Transverse colon (tissue), 4 donors: ENCODE measurements at regions not wholly inside any gene's neighbourhood (a gene's known extent, or its start where the extent isn't known, plus 50 kb on each side); places are given as distances from the start of the nearest gene placed in this dataset.

ENCODE experiments used
- DNase-seq: peaks from one replicate; pipeline ENCODE4 v3.0.0-alpha.2; 2019
- H3K27ac ChIP-seq, 4 donors: fragments of 200-600 bp; sonication (generic); 2 replicates each; pipeline ENCODE4 v1.5.1; 2016 to 2018; ENCODE audit warnings: inconsistent platforms in 4 of 4
- H3K27me3 ChIP-seq: fragments of 200-600 bp; sonication (generic); 2 replicates; pipeline ENCODE4 v1.5.1; 2017; ENCODE audit warnings: inconsistent platforms
- H3K36me3 ChIP-seq, 4 donors: fragments of 200-600 bp; sonication (generic); 2 replicates each; pipeline ENCODE4 v1.5.1; 2017 to 2019; ENCODE audit warnings: inconsistent platforms in 4 of 4
- H3K4me1 ChIP-seq, 4 donors: fragments of 200-600 bp; sonication (generic); 2 replicates each; pipeline ENCODE4 v1.5.1; 2017 to 2020; ENCODE audit warnings: inconsistent platforms in 4 of 4
- H3K4me3 ChIP-seq, 4 donors: fragments of 200-600 bp; sonication (generic); 1 replicate in 1 of 4; 2 replicates in 3 of 4; pipeline versions ENCODE4 v1.5.1 to v1.6.1; 2017 to 2019; ENCODE audit warnings: inconsistent platforms in 4 of 4
- H3K9me3 ChIP-seq, 2 donors: fragments of 200-600 bp; sonication (generic); 2 replicates each; pipeline ENCODE4 v1.5.1; 2017 to 2019; ENCODE audit warnings: inconsistent platforms in 2 of 2
- CTCF ChIP-seq, 5 experiments: fragments of 200-600 bp in 3 of 5; fragments of 450-650 bp in 2 of 5; sonication (generic) in 3 of 5; IDR thresholded peaks; 1 replicate in 2 of 5; 2 replicates in 3 of 5; pipeline ENCODE4 v1.5.1; 2016 to 2017; ENCODE audit warnings: antibody characterized with exemption in 5 of 5, inconsistent platforms in 3 of 5, mild to moderate bottlenecking in 2 of 5, moderate library complexity in 1 of 5
- EP300 ChIP-seq: sonication (generic); formaldehyde crosslinking; IDR thresholded peaks from one replicate; pipeline ENCODE4 v1.6.1; 2017; ENCODE audit warnings: antibody characterized with exemption, low read depth
- POLR2A ChIP-seq: fragments of 450-650 bp; IDR thresholded peaks from one replicate; pipeline ENCODE4 v1.6.1; 2016; ENCODE audit warnings: antibody characterized with exemption, mild to moderate bottlenecking, moderate library complexity
- POLR2AphosphoS5 ChIP-seq, 3 donors: sonication (generic); formaldehyde crosslinking; IDR thresholded peaks; one replicate each; pipeline ENCODE4 v1.6.1; 2016; ENCODE audit warnings: antibody characterized with exemption in 3 of 3
- WGBS, 2 donors: methylation state at CpG; one replicate each; pipeline ENCODE4 v1.1.5; 2018; ENCODE audit warnings: low coverage in 1 of 2; 5-methylcytosine and 5-hydroxymethylcytosine counted together
- in situ Hi-C, 4 donors: fragments of 200-750 bp; cut with MboI; loops; one replicate each; pipeline versions ENCODE4 v1.15.0 to v1.15.1; 2017; ENCODE audit warnings: low sequenced_read_pairs in 3 of 4, low pct_ligation_motif_present in 1 of 4, low pct_unique_long_range_greater_than_20kb in 1 of 4
- intact Hi-C: fragments of 100-400 bp; cut with DNase I; formaldehyde crosslinking; loops from one replicate; pipeline ENCODE4 v1.15.1; 2023; ENCODE audit warnings: low total_unique reads

GRCh38 chr15:97567411-97567810 is 393.1 kb upstream of the ARRDC4 start:
- peaks cover 0 to 4% of the 10 kb centered on the region in 2 donors for H3K9me3 ChIP-seq
- WGBS, 2 donors: 82% methylated on average over 1 of the region's 1 CpG; no CpG with 5 or more reads in 1 of the 2 donors
- no peak for DNase-seq
- no peak overlapping the region for H3K4me3 ChIP-seq
- TF ChIP-seq EP300 (no peak), POLR2AphosphoS5 (IDR thresholded peaks at IDR 0.05) (no peak), CTCF (IDR thresholded peaks at IDR 0.05) (no peak), POLR2A (no peak)
- intact Hi-C loops: no loop called here
- no peak overlapping the region for H3K27ac ChIP-seq
- H3K27me3 ChIP-seq: no peaks in the 10 kb centered on the region
- no peaks in the 10 kb centered on the region for H3K4me1 ChIP-seq
- no peaks in the 10 kb centered on the region for H3K36me3 ChIP-seq
- in situ Hi-C loops: no loop called here

GRCh38 chr15:97576929-97577645 is 383.4 kb upstream of the ARRDC4 start:
- Histone ChIP-seq H3K27ac (no peak overlapping the region), H3K27me3 (no peaks in the 10 kb centered on the region), H3K4me1 (peaks cover 0 to 4% (median 0%) of the 10 kb centered on the region in 4 donors), H3K4me3 (no peak overlapping the region), H3K36me3 (no peaks in the 10 kb centered on the region), H3K9me3 (no peaks in the 10 kb centered on the region)
- TF ChIP-seq EP300: no peak
- no peak for TF ChIP-seq CTCF (IDR thresholded peaks at IDR 0.05)
- TF ChIP-seq POLR2A: no peak
- no peak for TF ChIP-seq POLR2AphosphoS5 (IDR thresholded peaks at IDR 0.05)
- intact Hi-C loops: no loop called here
- in situ Hi-C loops: no loop called here
- no peak for DNase-seq
- 50 to 51% methylated on average over 5 of the region's 5 CpGs for WGBS, 2 donors

- Histone ChIP-seq H3K9me3 (no peaks in the 10 kb centered on the region), H3K4me1 (no peaks in the 10 kb centered on the region), H3K27me3 (no peaks in the 10 kb centered on the region), H3K27ac (no peak overlapping the region), H3K4me3 (no peak overlapping the region), H3K36me3 (no peaks in the 10 kb centered on the region)
- DNase-seq: no peak
- in situ Hi-C loops: no loop called here
- intact Hi-C loops: no loop called here
- 94% methylated on average over 3 to 10 of the region's 10 CpGs for WGBS, 2 donors
- TF ChIP-seq POLR2AphosphoS5 (IDR thresholded peaks at IDR 0.05) (no peak), CTCF (IDR thresholded peaks at IDR 0.05) (no peak), POLR2A (no peak), EP300 (no peak)
Measured at GRCh38 chr15:97585408-97585807, 375.1 kb upstream of the ARRDC4 start.

GRCh38 chr15:97592778-97593177 is 367.7 kb upstream of the ARRDC4 start:
- Histone ChIP-seq H3K9me3 (no peaks in the 10 kb centered on the region), H3K4me1 (no peaks in the 10 kb centered on the region), H3K36me3 (no peaks in the 10 kb centered on the region), H3K4me3 (no peak overlapping the region), H3K27me3 (no peaks in the 10 kb centered on the region), H3K27ac (no peak overlapping the region)
- intact Hi-C loops: no loop called here
- TF ChIP-seq POLR2AphosphoS5 (IDR thresholded peaks at IDR 0.05) (no peak), POLR2A (no peak), EP300 (no peak), CTCF (IDR thresholded peaks at IDR 0.05) (no peak)
- WGBS, 2 donors: 85 to 95% methylated on average over 4 of the region's 4 CpGs
- DNase-seq: no peak
- in situ Hi-C loops: no loop called here
